ENCODE measurements at regions not wholly inside any gene's neighbourhood (a gene's known extent, or its start where the extent isn't known, plus 50 kb on each side); places are given as distances from the start of the nearest gene placed in this dataset.
"Not testable (repeated sequence)": the region's sequence is repeated elsewhere in the genome, so short reads cannot be mapped to it uniquely, and the experiment has no call there.

DNA sequence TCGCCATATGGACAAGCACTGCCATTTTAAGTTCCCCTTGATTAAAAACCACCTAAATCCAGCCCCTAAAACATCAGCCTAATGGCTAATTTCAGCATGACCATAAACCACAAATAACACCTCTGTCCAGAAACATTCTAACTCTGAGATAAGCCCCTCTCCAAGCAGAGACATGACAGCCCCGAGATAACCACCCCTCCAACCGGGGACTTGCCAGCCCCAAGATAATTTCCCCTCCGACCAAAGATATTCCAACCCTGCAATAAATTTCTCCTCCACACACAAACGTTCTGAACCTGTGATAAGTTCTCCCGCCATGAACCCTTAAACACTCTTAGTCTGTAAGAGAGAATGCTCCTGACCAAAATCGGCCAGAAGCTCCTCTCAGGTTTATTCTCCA is 586.8 kb downstream of the EDEM1 start:
- H3K9me3 Mint-ChIP-seq (ENCODE audit: unreplicated experiment), result peaks cover 41% of the 10 kb centered on the region
- no peak for DNase-seq (ENCODE audit: extremely low spot score, unreplicated experiment)
- H3K4me1 Mint-ChIP-seq (ENCODE audit: unreplicated experiment), result no peaks in the 10 kb centered on the region
- TF ChIP-seq, protein P1, sequence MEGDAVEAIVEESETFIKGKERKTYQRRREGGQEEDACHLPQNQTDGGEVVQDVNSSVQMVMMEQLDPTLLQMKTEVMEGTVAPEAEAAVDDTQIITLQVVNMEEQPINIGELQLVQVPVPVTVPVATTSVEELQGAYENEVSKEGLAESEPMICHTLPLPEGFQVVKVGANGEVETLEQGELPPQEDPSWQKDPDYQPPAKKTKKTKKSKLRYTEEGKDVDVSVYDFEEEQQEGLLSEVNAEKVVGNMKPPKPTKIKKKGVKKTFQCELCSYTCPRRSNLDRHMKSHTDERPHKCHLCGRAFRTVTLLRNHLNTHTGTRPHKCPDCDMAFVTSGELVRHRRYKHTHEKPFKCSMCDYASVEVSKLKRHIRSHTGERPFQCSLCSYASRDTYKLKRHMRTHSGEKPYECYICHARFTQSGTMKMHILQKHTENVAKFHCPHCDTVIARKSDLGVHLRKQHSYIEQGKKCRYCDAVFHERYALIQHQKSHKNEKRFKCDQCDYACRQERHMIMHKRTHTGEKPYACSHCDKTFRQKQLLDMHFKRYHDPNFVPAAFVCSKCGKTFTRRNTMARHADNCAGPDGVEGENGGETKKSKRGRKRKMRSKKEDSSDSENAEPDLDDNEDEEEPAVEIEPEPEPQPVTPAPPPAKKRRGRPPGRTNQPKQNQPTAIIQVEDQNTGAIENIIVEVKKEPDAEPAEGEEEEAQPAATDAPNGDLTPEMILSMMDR (IDR thresholded peaks at IDR 0.05), result no peak
- no peak overlapping the region for H3K4me3 Mint-ChIP-seq (ENCODE audit: unreplicated experiment)
- H3K36me3 Mint-ChIP-seq (ENCODE audit: unreplicated experiment), result no peaks in the 10 kb centered on the region
- H3K27ac Mint-ChIP-seq (ENCODE audit: unreplicated experiment), result no peak overlapping the region
- H3K27me3 Mint-ChIP-seq (ENCODE audit: unreplicated experiment), result no peaks in the 10 kb centered on the region

DNA sequence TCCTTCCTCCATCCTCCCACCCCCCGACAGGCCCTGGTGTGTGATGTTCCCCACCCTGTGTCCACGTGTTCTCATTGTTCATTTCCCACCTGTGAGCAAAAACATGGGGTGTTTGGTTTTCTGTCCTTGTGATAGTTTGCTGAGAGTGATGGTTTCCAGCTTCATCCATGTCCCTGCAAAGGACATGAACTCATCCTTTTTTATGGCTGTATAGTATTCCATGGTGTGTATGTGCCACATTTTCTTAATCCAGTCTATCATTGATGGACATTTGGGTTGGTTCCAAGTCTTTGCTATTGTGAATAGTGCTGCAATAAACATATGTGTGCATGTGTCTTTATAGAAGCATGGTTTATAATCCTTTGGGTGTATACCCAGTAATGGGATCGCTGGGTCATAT is 587.6 kb downstream of the EDEM1 start:
- not testable (repeated sequence) for H3K4me1 Mint-ChIP-seq (ENCODE audit: unreplicated experiment); H3K4me3 Mint-ChIP-seq (ENCODE audit: unreplicated experiment); H3K27ac Mint-ChIP-seq (ENCODE audit: unreplicated experiment); DNase-seq (ENCODE audit: extremely low spot score, unreplicated experiment); H3K36me3 Mint-ChIP-seq (ENCODE audit: unreplicated experiment); H3K27me3 Mint-ChIP-seq (ENCODE audit: unreplicated experiment)
- peaks cover 47% of the 10 kb centered on the region for H3K9me3 Mint-ChIP-seq (ENCODE audit: unreplicated experiment)

DNA sequence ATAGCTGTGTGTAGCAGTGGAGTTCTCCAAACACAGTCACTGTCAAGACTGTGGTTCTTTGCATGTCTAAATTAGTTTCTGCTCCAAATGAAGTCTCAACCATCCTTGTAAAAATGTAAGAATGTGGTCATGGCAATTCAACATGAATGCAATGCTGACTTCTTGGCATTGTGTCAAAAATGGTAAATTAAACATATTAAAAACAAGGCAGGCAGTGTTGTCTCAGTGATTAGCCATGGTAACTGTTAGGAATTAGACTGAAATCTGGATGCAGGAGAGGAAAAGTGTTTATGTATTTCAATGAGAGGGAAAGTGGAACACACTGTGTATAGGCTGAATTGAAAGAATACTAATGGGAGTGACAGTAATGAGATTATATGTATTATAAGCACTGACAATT is 597.2 kb downstream of the EDEM1 start:
- no peaks in the 10 kb centered on the region for H3K4me1 Mint-ChIP-seq (ENCODE audit: unreplicated experiment)
- no peaks in the 10 kb centered on the region for H3K27me3 Mint-ChIP-seq (ENCODE audit: unreplicated experiment)
- H3K9me3 Mint-ChIP-seq (ENCODE audit: unreplicated experiment), result peaks cover 27% of the 10 kb centered on the region
- H3K36me3 Mint-ChIP-seq (ENCODE audit: unreplicated experiment), result no peaks in the 10 kb centered on the region
- no peak overlapping the region for H3K27ac Mint-ChIP-seq (ENCODE audit: unreplicated experiment)
- TF ChIP-seq, protein P1 (IDR thresholded peaks at IDR 0.05), result no peak
- no peak overlapping the region for H3K4me3 Mint-ChIP-seq (ENCODE audit: unreplicated experiment)
- no peak for DNase-seq (ENCODE audit: extremely low spot score, unreplicated experiment)

DNA sequence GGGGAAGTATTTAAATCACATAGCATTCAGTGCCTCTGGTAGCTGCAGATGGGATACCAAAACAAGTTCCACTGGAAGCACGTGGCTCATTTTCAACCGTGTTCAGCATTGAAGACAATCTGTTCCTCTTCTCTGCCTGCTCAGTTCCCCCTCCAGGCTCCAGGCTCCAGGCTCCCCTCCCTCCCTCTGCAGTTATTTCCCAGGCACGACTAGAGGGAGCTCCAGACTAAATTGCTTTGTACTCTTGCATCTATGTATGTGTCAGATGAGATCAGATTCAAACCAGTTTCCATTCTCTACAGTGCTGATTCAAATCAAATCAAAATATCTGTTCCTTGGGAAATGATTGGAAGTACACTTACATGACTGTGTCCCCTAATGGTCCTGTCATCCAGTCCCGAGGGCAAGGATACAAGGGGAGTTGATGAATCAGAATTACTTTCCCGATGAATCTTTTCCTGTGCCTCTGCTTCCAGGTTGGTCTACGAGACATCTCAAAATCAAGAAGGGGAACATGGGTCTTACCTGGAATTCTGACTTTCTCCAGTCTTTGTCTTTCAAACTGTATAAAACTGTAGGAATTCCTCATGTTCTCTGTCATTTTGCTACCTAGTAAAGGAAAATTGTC is 600.5 kb downstream of the EDEM1 start:
- peaks cover 28% of the 10 kb centered on the region for H3K9me3 Mint-ChIP-seq (ENCODE audit: unreplicated experiment)
- TF ChIP-seq, protein P1 (IDR thresholded peaks at IDR 0.05), result peak; percentile 26
- no peaks in the 10 kb centered on the region for H3K4me1 Mint-ChIP-seq (ENCODE audit: unreplicated experiment)
- no peak for DNase-seq (ENCODE audit: extremely low spot score, unreplicated experiment)
- H3K4me3 Mint-ChIP-seq (ENCODE audit: unreplicated experiment), result no peak overlapping the region
- H3K27ac Mint-ChIP-seq (ENCODE audit: unreplicated experiment), result no peak overlapping the region
- no peaks in the 10 kb centered on the region for H3K36me3 Mint-ChIP-seq (ENCODE audit: unreplicated experiment)
- no peaks in the 10 kb centered on the region for H3K27me3 Mint-ChIP-seq (ENCODE audit: unreplicated experiment)

DNA sequence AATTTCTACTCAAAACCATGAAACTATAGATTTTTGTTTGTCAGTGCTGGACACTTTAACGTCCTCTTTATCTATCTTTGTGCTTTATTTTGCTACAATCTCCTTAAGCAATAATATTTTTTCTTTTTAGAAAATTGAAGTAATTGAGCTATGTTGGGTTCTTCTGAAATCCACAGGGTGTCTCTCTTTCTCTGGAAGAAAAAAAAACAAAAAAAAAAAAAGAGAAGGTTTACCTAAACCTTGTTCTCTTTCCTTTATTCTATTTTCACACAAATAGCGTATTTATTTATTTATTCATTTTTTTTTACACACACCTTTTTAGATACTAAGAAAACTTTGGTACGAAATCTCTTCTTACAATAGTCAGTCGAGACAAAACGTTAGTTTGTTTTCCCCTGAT is 601.0 kb downstream of the EDEM1 start:
- no peaks in the 10 kb centered on the region for H3K4me1 Mint-ChIP-seq (ENCODE audit: unreplicated experiment)
- DNase-seq (ENCODE audit: extremely low spot score, unreplicated experiment), result no peak

More for the DNA sequence above, 601.0 kb downstream of the EDEM1 start:
- Mint-ChIP-seq H3K27ac (ENCODE audit: unreplicated experiment) (no peak overlapping the region), H3K27me3 (ENCODE audit: unreplicated experiment) (no peaks in the 10 kb centered on the region), H3K36me3 (ENCODE audit: unreplicated experiment) (no peaks in the 10 kb centered on the region), H3K9me3 (ENCODE audit: unreplicated experiment) (peaks cover 25% of the 10 kb centered on the region), H3K4me3 (ENCODE audit: unreplicated experiment) (no peak overlapping the region)
- TF ChIP-seq, protein P1 (IDR thresholded peaks at IDR 0.05), result no peak

Measured in osteocyte (in vitro differentiated cells).